Breast epithelium (tissue), 4 donors: ENCODE measurements at regions not wholly inside any gene's neighbourhood (a gene's known extent, or its start where the extent isn't known, plus 50 kb on each side); places are given as distances from the start of the nearest gene placed in this dataset.
"Not testable (repeated sequence)": the region's sequence is repeated elsewhere in the genome, so short reads cannot be mapped to it uniquely, and the experiment has no call there.

Source experiments
- DNase-seq, 2 donors: peaks; one replicate each; pipeline ENCODE4 v3.0.0-alpha.2; 2019; ENCODE audit warnings: low spot score in 2 of 2
- H3K27ac ChIP-seq, 2 donors: fragments of 200-600 bp; sonication (generic) in 1 of 2; one replicate each; pipeline ENCODE4 v1.5.1; 2016 to 2019; ENCODE audit warnings: mild to moderate bottlenecking in 1 of 2
- H3K27me3 ChIP-seq, 2 donors: fragments of 200-600 bp; sonication (generic) in 1 of 2; one replicate each; pipeline versions ENCODE4 v1.5.1 to v1.6.0; 2017 to 2019; ENCODE audit warnings: control low read depth in 1 of 2, mild to moderate bottlenecking in 1 of 2
- H3K36me3 ChIP-seq: fragments of 200-600 bp; one replicate; pipeline ENCODE4 v1.5.1; 2019
- H3K4me1 ChIP-seq, 2 donors: fragments of 200-600 bp; sonication (generic); one replicate each; pipeline ENCODE4 v1.5.1; 2016 to 2019; ENCODE audit warnings: control low read depth in 1 of 2
- H3K4me3 ChIP-seq, 3 donors: fragments of 200-600 bp; sonication (generic); 1 replicate in 2 of 3; 2 replicates in 1 of 3; pipeline ENCODE4 v1.5.1; 2016 to 2019; ENCODE audit warnings: mild to moderate bottlenecking in 3 of 3, moderate library complexity in 2 of 3
- H3K9me3 ChIP-seq, 2 donors: fragments of 200-600 bp; sonication (generic) in 1 of 2; one replicate each; pipeline ENCODE4 v1.5.1; 2016 to 2019; ENCODE audit warnings: control low read depth in 1 of 2
- POLR2A ChIP-seq: fragments of 450-650 bp; IDR thresholded peaks from one replicate; pipeline ENCODE4 v1.6.1; 2016; ENCODE audit warnings: antibody characterized with exemption, mild to moderate bottlenecking, moderate library complexity
- POLR2AphosphoS5 ChIP-seq, 3 donors: sonication (generic); formaldehyde crosslinking; IDR thresholded peaks; one replicate each; pipeline ENCODE4 v1.6.1; 2017; ENCODE audit warnings: antibody characterized with exemption in 3 of 3
- intact Hi-C: fragments of 100-400 bp; cut with DNase I; formaldehyde crosslinking; loops from one replicate; pipeline ENCODE4 v1.15.1; 2023; ENCODE audit warnings: low total_unique reads
- TF ChIP-seq, protein P1 (sequence below), 3 donors: fragments of 450-650 bp; IDR thresholded peaks; one replicate each; pipeline ENCODE4 v1.5.1; 2016 to 2017; ENCODE audit warnings: antibody characterized with exemption in 3 of 3, mild to moderate bottlenecking in 3 of 3, moderate library complexity in 3 of 3

DNA sequence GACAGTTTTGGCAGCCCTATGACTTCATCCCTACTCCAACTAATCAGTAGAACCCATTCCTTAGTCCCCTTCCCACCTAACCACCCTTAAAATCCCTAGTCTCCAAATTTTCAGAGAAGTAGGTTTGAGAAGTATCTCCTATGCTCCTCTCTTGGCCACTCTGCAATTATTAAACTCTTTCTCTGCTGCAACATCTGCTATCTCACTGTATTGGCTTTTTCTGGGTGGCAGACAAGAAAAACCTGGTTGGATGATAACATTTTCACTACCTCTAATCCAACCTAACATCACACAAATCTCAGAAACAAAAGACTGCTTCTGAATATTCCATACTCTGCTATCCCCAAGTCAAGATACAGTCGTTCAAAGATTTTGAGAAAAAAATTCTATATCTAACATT is 542.4 kb upstream of the SOX9 start:
- no peaks in the 10 kb centered on the region for H3K27me3 ChIP-seq
- no peak overlapping the region for H3K4me3 ChIP-seq
- TF ChIP-seq, protein P1, sequence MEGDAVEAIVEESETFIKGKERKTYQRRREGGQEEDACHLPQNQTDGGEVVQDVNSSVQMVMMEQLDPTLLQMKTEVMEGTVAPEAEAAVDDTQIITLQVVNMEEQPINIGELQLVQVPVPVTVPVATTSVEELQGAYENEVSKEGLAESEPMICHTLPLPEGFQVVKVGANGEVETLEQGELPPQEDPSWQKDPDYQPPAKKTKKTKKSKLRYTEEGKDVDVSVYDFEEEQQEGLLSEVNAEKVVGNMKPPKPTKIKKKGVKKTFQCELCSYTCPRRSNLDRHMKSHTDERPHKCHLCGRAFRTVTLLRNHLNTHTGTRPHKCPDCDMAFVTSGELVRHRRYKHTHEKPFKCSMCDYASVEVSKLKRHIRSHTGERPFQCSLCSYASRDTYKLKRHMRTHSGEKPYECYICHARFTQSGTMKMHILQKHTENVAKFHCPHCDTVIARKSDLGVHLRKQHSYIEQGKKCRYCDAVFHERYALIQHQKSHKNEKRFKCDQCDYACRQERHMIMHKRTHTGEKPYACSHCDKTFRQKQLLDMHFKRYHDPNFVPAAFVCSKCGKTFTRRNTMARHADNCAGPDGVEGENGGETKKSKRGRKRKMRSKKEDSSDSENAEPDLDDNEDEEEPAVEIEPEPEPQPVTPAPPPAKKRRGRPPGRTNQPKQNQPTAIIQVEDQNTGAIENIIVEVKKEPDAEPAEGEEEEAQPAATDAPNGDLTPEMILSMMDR (IDR thresholded peaks at IDR 0.05) = no peak
- TF ChIP-seq POLR2A (no peak), POLR2AphosphoS5 (IDR thresholded peaks at IDR 0.05) (no peak)
- intact Hi-C loops = no loop called here
- H3K27ac ChIP-seq = no peak overlapping the region
- DNase-seq = no peak
- H3K4me1 ChIP-seq = no peaks in the 10 kb centered on the region
- peaks cover 0 to 9% of the 10 kb centered on the region in 2 donors for H3K9me3 ChIP-seq
- H3K36me3 ChIP-seq = no peaks in the 10 kb centered on the region

DNA sequence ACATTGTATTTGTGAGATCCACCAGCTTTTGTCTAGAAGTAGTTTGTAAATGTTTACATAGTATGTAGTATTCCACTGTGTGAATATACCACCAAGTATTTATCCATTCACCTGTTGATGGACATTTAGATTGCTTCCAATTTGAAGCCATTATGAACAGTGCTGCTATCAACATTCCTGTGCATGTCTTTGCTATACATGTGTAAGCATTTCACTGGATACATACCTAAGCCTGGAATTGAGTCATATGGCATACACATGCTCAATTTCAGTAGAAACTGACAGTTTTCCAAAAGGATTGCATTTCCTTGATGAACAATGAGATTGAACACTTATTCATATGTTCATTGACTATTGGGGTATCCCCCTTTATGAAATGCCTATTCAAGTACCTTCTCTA is 540.6 kb upstream of the SOX9 start:
- Histone ChIP-seq H3K4me3 (no peak overlapping the region), H3K4me1 (no peaks in the 10 kb centered on the region), H3K36me3 (no peaks in the 10 kb centered on the region), H3K27me3 (no peaks in the 10 kb centered on the region), H3K27ac (no peak overlapping the region), H3K9me3 (peaks cover 0 to 9% of the 10 kb centered on the region in 2 donors)
- no peak for TF ChIP-seq POLR2A
- no peak for TF ChIP-seq POLR2AphosphoS5 (IDR thresholded peaks at IDR 0.05)
- TF ChIP-seq, protein P1 (IDR thresholded peaks at IDR 0.05) = no peak
- DNase-seq = no peak
- intact Hi-C loops = no loop called here

DNA sequence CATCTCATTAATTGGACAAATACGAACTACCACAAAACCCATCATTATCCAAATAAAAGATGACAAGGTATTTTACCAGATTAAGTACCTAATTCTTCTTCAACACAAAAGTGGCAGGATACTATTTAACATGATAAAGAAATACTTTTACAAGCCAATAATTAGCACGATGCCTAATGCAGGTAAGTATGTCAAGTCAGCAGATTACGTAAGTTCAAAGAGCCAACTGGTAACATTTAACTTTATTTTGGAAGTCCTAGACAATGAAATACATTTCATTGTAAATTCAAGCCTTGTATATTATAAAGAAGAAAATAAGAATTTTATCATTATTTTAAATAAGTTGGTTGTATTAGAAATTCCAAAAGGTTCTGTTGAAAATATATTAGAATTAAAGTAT is 535.3 kb upstream of the SOX9 start:
- intact Hi-C loops = no loop called here
- Histone ChIP-seq H3K9me3 (no peaks in the 10 kb centered on the region), H3K27me3 (no peaks in the 10 kb centered on the region), H3K27ac (no peak overlapping the region), H3K4me1 (no peaks in the 10 kb centered on the region), H3K4me3 (no peak overlapping the region), H3K36me3 (no peaks in the 10 kb centered on the region)
- no peak for DNase-seq
- TF ChIP-seq, protein P1 (IDR thresholded peaks at IDR 0.05) = no peak
- no peak for TF ChIP-seq POLR2AphosphoS5 (IDR thresholded peaks at IDR 0.05)
- TF ChIP-seq POLR2A = no peak

DNA sequence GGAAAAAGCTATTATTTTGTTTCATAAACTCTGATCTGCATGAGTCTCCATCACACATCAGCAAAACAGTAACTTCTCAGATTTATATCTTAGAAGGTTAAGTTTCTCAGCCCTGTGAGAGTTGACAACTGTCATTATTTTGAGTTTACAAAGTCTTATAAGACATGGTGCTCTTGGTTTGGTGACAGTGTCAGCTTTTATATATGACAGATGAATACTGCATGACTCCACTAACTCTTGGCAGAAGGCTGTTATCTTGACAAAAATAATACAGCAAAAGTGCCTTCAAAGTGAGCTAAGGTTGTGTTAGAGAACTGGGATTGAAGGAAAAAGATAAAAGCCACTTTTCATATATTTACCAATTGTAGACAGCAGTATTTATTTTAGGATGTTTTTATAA is 528.4 kb upstream of the SOX9 start:
- TF ChIP-seq, protein P1 (IDR thresholded peaks at IDR 0.05) = no peak
- TF ChIP-seq POLR2AphosphoS5 (IDR thresholded peaks at IDR 0.05) = no peak
- TF ChIP-seq POLR2A = no peak
- H3K4me3 ChIP-seq = no peak overlapping the region
- no peak overlapping the region for H3K27ac ChIP-seq
- intact Hi-C loops = no loop called here
- H3K4me1 ChIP-seq = no peaks in the 10 kb centered on the region
- no peaks in the 10 kb centered on the region for H3K36me3 ChIP-seq
- no peaks in the 10 kb centered on the region for H3K9me3 ChIP-seq
- DNase-seq = no peak
- no peaks in the 10 kb centered on the region for H3K27me3 ChIP-seq

DNA sequence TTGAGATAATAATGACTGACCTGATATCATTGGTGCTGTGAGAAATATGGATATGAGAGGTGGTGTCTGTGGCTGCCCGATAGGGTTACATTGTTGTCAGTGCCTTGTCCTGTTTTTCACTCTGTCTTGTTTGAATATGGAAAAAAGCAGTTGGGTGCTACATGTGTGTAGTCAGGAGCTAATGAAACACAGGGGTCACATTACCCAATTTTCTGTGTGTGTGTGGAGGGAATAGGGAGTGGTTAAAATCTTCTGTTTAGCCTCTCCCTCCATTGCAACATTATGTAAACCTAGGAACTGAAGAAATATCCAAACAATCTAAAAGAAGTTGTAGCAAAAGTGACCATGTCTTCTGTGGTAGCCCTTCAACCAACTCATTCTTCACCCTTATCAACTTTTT is 527.7 kb upstream of the SOX9 start:
- no peak for DNase-seq
- Histone ChIP-seq H3K27ac (no peak overlapping the region), H3K9me3 (no peaks in the 10 kb centered on the region), H3K36me3 (no peaks in the 10 kb centered on the region), H3K4me1 (no peaks in the 10 kb centered on the region), H3K27me3 (no peaks in the 10 kb centered on the region), H3K4me3 (no peak overlapping the region)
- intact Hi-C loops = no loop called here
- no peak for TF ChIP-seq POLR2A
- no peak for TF ChIP-seq POLR2AphosphoS5 (IDR thresholded peaks at IDR 0.05)
- TF ChIP-seq, protein P1 (IDR thresholded peaks at IDR 0.05) = no peak

DNA sequence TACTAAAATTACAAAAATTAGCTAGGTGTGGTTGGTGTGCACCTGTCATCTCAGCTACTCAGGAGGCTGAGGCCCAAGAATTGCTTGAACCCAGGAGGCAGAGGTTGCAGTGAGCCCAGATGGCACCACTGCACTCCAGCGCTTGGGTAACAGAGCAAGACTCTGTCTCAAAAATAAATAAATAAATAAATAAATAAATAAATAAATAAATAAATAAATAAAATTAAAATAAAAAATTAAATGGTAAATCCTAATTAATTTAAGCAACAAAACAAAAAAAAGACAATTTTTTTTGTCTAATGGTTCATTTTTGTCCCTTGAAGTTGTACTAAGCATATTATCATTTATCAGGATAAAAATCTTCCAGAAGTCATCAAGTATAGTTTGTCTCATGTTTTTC is 521.2 kb upstream of the SOX9 start:
- H3K4me3 ChIP-seq, H3K36me3 ChIP-seq, H3K27ac ChIP-seq, H3K9me3 ChIP-seq, H3K27me3 ChIP-seq, DNase-seq, intact Hi-C loops, H3K4me1 ChIP-seq: not testable (repeated sequence)
